Right hindlimb (tissue), 1 donor: ENCODE measurements at regions not wholly inside any gene's neighbourhood (a gene's known extent, or its start where the extent isn't known, plus 50 kb on each side); places are given as distances from the start of the nearest gene placed in this dataset.
"Not testable (repeated sequence)": the region's sequence is repeated elsewhere in the genome, so short reads cannot be mapped to it uniquely, and the experiment has no call there.

Experiments used
- DNase-seq: peaks from one replicate; pipeline ENCODE4 v3.0.0-alpha.2; 2018

DNA sequence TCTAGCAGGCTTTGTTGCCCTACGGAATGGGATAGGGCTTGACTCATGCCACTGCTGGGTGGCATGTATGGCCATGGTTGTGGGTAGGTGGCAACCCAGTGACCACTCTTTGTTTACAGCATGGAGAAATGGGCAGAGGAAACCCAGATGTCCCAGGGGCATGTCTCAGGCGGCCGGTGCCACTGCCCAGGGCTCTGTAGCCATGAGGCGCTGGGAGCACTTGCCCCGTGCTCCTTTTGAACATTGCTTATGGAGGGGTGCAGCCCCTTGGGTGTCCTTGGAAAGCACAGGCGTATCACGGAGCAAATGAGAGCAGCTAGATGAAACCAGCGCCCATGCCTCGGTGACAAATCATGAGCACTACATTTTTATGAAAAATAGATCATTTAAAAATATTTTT lies 212.5 kb upstream of the ECI2 start:
- DNase-seq = no peak

DNA sequence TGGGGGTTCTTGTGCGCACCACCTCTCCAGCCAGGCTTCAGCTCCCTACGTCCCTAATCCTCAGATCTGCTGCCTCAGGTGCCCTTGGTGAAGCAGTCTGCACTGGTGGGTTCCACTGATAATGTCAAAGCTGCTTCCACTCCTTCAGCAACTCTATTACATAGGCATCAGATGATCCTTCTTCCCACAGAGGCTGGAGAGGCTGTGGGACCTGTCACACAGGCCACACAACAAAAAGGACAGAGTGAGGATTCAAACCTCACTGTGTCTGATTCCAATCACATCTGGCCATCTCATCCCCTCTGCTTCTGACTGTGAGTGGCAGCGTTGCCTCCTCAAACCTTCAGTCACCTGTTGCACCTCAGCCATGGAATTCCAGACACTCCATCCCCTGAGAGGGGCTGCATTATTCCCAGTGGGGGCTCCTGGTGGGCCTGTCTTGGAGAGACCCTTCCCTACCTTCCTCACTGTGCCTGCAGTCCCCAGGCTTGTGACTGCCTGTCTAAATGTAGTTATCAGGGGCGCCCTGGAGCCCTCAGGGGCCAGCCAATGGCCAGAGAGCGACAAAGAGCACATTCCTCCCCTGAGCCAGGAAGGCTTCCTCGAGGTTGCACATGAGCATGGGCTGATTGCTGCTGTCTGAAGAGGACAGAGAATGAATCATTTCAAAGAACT lies 211.4 kb upstream of the ECI2 start:
- DNase-seq = no peak

DNA sequence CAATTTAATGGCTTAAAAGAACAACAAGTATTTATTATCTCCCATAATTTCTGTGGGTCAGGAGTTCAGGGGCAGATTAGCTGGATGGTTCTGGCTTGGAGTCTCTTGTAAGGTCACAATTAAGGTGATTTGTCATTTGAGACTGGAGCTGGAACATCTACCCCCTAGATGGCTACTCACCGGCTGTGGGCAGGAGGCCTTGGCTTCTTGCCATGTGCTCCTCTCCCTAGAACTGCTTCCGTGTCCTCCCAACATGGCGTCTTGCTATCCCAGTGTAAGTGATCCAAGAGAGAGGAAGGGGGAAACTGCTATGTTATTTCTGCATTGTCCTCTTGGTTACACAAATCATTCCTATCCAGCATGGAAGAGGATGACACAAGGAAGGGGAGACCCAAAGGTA lies 210.2 kb upstream of the ECI2 start:
- no peak for DNase-seq

DNA sequence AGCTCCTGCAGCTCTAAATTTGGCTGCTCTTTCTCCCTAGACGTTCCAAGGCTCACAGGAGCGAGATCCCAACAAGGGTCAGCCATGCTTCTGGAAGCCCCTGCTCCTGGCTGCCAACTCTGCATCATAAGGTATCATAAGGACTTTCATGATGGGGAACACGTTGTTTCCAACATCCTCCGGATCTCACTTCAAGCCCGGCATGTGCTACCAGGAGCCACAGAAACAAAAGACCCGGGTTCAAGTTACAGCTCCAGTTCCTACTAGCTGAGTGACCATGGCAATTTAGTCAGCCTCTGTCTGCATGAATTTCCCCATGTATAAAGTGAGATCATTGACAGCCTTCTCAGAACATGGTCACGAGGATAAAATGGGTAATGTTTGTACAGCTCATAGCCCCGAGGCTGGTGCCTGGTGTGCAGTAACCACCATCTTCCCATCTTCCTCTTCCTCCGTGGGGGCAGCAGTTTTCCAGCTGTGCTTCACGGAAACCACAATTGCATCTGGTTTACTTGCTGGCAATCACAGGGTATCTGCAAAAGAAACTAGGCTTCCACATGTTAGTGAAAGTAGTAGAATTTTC lies 209.0 kb upstream of the ECI2 start:
- DNase-seq = no peak

DNA sequence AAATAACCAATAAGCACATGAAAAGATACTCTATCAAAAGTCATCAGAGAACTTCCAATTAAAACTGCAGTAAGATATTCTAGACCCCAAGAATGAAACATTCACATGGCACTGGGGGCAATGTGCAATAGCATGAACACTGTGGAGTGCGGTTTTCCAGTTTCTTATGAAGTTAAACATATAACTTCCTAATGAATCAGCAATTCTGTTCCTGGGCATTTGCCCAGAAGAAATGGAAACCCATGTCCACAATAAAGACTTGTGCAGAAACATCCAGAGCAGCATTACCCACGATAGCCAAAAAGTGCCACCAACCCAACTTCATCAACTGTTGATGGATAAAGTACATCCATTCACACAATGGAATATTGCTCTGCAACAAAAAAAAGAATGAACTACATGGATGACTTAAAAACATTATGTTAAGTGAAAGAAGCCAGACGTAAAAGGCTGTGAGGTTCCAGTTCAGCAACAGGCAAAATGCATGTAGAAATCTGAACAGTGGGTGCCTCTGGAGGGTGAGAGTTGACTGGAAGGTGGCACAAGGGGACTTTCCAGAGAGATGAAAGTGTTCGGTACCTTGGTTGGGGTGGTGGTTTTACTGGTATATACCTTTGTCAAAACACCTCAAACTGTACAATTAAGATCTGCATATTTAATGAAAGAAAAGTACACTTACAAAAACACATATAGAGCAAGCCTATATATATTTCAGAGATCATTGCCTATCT lies 207.2 kb upstream of the ECI2 start:
- no peak for DNase-seq

DNA sequence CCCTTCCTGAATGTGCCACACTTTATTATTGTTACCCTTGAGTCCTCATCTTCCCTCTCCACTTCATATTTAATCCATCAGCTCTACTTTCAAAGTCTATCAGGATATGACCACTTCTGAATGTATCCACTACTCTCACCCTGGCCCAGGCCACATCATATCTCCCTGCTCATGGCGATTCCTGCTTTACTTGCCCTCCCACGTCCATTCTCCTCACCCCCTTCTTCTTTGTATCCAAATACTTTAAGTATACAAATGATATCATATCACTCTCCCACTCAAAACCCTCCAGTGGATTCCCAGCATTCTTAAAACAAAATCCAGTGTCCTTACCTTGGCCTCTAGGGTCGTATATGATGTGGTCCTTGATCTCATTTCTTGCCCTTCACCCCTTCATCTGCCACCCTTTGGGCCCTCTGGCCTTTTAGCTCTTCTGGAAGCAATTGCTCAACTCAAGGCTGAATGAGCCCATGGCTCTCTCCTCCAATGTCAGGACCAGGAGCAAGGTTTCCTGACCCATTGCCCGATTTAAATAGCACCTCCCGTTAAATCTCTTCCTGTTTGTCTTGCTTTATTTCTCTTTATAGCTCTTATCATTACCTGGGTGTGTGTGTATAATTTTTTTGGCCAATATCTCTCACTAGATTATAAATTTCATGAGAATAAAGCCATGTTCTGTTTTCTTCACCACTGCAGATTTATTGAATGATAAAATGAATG lies 205.9 kb upstream of the ECI2 start:
- DNase-seq = no peak

DNA sequence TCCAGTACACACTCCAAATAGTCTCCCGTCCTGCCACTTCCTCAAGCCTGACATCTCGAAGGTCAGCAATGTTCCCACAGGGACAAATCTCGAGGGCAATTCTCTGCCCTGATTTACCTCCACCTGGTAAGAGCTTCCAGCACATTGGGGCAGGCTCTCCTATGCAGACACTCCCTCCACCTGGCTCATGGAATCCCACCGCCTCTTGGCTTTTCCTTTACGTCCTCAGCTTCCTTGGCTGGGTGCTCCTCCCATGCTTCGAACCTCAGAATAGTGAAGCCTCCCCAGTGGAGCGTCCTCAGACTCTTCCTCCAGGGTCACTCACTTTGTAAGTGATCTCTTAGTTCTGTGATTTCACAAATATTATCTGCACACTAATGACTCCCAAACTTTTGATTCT lies 205.2 kb upstream of the ECI2 start:
- DNase-seq = no peak

DNA sequence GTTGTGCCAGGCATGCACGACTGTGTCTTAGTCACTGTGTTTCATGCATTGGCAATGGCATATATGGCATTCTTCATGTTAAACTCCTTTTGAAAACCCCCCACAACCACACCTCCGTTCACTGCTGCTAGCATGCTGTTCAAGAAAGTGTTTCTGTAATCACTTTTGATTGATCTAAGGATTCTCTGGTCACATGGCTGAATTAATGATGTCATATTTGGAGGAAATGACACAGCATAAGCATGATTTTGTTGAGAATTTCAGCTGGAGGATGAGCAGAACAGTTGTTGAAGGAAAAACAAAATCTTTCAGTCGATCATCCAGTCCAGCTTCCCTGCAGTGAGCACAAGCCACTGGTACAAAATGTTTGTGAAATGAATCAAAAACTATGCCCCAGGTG lies 203.5 kb upstream of the ECI2 start:
- DNase-seq = no peak

DNA sequence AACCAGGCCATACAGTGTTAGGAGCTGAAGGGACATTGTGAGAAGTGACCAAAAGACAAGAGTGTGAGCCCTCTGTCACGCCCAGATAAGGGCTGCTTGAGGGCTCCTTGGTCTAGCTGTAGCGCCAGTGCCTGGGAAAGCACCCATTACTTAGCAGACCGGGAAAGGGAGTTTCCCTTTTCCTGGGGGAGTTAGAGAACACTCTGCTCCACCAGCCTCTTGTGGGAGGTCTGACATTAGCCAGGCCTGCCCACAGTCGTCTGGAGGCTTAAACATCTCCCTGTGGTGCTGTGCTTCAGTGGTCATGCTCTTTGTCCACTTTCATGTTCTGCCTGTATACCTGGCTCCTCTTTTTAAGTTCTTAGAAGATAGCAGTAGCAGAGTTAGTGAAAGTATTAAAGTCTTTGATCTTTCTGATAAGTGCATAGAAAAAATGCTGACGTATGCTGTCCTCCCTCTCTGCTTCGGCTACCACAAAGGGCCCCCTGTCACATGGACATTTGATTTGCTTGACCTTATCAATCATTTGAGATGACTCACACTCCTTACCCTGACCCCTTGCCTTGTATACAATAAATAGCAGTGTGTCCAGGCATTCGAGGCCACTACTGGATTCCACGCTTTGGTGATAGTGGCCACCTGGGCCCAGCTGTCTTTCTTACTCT lies 201.5 kb upstream of the ECI2 start:
- DNase-seq = no peak

DNA sequence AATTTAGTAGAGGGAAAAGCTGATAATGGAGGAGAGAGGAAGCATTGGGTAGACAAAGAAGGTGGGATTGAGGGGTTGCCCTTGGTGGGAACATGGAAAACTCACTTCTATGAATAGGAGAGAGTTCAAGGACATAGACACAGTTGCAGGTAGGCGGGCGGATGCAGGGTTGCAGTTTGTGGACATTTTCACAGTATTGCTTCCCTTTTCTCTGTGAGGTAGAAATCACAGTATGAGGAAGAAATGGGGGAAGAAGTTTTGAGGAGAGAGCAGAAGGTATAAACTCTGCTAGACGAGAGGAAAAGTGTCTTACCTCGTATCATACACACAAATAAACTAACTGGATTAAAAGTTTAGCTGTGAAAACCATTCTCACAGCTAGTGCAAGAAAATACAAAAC lies 200.7 kb upstream of the ECI2 start:
- DNase-seq = no peak

DNA sequence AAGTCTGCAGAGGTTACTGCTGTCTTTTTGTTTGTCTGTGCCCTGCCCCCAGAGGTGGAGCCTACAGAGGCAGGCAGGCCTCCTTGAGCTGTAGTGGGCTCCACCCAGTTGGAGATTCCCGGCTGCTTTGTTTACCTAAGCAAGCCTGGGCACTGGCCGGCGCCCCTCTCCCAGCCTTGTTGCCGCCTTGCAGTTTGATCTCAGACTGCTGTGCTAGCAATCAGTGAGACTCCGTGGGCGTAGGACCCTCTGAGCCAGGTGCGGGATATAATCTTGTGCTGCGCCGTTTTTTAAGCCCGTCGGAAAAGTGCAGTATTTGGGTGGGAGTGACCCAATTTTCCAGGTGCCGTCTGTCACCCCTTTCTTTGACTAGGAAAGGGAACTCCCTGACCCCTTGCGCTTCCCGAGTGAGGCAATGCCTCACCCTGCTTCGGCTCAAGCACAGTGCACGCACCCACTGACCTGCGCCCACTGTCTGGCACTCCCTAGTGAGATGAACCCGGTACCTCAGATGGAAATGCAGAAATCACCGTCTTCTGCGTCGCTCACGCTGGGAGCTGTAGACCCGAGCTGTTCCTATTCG lies 198.9 kb upstream of the ECI2 start:
- DNase-seq = not testable (repeated sequence)

DNA sequence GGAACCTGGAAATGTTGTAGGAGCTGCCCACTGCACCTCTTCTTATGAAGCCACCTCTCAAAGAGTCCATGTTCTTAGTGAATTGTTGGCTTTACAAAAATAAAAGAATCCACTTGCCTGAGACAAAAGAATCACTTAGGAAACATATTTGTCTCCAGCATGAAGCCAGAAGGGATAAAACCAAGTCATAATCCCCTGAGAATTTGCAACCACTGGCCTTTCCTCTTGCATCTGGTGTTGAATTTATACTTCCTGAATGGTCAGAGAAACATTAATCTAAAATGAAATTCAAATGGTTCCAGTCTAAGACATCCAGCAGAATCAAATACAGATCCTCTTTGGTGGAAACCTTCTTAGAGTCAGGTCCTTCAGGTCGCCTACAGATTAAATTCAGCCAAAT lies 192.5 kb upstream of the ECI2 start:
- DNase-seq = no peak

DNA sequence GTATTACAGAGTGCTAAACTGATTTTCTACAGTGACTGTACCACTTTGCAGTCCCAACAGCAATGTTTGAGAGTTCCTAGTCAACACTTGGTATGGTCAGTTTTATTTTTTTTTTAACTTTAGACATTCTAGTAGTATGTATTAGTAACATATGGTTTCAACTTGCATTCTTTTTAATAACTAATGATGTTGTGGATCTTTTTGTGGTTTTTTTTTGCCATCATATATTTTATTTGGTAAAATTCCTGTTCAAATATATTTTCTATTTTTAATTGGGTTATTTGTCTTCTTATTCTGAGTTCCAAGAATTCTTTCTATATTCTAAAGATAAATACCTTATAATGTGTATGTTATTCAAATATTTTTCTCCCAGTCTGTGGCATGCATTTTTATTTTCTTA lies 189.4 kb upstream of the ECI2 start:
- no peak for DNase-seq

DNA sequence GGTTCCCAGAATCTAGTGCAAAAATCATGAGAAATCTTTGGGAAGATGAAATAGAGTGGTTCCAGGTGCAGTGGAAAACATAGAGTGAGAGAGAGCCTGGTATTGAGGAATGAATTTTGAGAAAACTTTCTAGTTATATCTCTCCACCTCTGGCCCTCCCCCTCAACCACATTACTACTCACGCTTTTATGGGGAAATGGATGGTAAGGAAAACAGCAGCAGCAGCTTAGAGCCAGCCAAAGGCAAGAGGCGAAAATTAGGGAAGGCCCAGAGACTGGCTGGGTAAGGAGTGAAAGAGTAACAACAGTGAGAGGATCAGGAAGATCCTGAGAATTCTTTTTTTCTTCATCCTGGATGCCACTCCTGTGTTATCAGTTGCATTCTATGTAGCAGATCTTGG lies 187.9 kb upstream of the ECI2 start:
- no peak for DNase-seq

DNA sequence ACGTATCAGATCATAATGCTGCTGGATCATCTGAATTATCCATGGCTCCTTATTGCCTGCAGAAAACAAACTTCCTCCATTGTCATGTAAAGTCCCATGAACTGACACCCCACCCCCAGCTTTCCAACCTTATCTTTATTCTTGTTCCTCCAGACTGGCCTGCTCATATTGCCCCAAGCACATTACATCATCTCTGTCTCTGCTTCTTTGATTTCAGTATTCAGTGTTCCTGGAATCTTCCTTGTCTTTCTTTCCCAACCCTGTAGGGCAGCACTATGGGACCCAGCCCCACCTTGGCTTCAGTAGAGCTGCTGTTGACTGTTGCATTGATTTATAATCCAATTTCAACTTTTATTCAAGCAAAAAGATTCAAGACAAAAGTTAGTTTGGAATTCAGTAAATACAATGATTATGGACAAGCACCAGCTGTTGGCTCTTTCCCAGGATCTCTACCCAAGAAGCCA lies 187.5 kb upstream of the ECI2 start:
- no peak for DNase-seq

DNA sequence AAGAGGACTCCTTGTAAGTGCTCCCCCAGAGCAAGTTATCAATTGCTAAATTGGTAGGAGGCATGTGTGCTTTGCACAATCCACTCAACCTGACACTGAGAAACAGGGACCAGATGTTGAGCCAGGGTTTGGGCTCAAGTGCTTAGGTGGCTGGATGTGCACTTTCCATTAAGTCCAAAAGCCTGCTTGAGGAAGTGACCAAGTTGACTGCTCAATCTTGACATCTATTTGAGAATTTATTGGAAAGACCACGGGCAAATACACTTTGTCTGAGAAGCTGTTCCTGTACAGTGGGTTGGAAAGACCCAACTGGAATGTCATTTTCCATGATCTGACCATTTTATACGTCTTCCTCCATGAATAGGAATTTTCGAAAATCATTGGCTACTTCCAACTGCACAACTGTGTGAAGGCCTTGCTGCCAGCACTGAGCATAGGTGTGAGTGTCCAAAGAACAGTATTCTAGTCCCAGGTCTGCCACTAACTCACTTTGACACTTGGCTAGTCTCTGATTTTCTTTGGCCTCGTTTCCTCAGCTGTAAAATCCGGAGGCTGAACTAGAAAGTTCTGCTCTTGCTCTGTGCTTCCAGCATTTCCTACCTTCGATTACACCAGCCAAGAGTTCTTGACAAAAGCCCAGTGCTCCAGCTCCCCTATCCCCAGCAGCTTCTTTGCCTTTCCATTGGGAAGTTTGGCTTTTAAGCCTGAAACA lies 186.9 kb upstream of the ECI2 start:
- no peak for DNase-seq

DNA sequence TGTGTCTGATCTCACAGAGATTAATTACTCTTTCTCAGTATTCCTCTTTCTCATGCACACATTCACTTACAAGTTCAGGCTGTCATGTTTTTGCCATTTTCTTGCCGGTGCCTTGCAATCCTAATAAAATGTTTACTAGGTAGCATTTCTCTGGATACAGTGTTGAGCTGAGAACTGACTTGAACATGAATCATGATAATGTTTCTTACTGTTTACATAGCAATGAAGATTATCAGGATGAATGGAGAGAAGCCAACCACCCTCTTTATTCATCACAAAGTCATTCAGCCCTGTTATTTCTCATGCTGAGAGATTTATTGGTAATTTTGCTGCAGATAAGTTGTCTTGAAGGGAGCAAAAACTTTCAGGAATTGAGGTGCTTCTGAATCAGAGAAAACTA lies 185.5 kb upstream of the ECI2 start:
- no peak for DNase-seq

DNA sequence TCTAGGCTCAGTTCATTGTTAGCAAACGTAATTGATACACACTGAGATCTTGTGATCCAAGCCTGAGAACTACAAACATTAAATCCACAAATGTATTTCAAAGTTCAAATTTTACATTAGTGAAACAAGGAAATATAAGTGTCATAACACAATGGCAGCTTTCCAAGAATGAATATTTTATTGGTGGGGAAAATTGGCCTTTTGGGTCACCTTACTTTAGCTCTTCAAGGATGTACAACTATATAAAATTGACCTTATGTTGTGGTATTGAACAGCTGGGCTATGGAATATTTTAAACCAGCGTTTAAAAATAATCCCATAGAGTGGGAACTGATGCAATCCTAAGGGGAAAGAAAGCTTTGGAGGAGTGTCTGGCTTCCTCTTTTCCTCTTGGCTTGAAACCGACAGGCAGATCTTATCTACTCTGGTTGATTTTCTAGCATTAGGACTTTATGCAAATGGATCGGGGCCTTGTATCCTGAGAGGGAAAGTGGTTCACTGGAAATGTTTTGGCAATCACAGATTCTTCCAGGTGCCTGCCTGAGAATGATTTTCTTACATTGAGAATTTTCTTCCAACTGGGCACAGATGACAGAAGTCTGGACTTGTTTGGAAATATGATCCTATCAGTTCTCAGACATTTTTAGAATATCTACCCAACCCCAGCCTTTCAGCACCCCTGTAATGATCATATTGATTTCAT lies 184.8 kb upstream of the ECI2 start:
- no peak for DNase-seq

DNA sequence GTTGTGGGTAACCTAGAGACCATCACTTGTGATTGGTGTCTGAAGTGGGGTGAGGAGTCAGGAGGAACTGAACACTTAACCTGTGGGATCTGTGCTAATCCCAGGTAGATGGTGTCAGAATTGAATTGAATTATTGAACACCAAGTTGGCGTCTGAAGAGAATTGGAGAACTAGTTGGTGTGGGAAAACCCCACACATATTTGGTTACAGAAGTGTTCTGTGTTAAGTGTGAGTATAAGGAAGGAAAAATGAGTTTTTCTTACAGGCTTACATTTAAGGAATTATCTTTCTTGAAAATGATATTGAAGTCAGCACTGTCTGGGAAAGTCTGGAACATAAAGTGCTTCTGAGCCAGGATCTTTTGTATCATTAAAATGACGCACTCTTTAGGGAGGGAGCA lies 182.9 kb upstream of the ECI2 start:
- no peak for DNase-seq

DNA sequence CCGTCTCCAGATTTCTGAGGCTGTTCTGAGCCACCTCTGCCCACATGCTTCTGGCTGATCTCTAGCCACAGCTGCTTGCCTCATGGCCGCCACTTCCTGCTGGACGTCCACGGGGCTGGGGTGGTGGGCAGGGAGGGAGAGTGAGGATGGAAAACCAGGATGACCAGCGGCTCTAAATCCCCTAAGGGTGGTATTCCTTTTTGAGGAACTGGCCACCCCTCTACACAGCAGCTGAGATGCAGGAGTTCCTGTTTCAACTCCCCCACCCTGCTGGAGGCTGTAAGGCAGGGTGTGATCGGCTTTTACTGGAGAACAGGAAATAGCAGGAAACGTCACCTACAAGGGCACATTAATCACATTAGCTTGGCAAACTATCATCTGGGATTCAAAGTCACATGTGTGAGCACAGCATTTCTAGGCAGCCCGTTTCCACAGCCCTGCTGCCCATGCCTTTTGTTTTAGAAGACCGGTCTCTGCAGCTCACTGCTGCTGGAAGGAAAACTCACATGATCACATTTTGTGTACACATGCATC lies 181.6 kb upstream of the ECI2 start:
- peak; percentile 61 for DNase-seq

DNA sequence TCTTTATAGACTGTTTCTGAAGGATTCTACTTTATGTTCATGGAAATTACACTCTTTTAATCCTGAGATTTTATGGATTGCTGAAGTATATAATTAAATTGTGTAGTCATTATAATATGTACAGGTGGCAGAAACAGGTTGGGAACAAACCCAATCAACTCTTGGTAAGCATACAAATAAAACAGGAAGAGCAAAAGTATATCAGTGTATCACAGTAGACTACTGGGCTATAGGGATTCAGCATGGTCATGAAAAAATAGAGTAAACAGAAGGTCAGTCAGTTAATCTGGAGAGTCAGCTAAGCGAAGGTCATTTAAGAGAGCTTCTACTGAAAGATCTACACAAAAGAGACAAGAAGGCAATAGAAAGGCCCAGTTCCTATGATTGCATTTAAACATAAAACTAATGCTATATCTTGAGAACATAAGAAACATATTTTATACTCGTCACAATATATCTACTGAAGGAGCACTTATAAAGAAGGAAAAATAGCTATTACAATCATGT lies 178.9 kb upstream of the ECI2 start:
- DNase-seq = no peak
